ENCODE measurements at regions not wholly inside any gene's neighbourhood (a gene's known extent, or its start where the extent isn't known, plus 50 kb on each side); places are given as distances from the start of the nearest gene placed in this dataset.
"Not testable (repeated sequence)": the region's sequence is repeated elsewhere in the genome, so short reads cannot be mapped to it uniquely, and the experiment has no call there.

- DNase-seq (ENCODE audit: low read depth): no peak
Observed at GRCh38 chr11:80943226-80943625, 1502.4 kb upstream of the TENM4 start.

GRCh38 chr11:80937842-80938241 lies 1497.0 kb upstream of the TENM4 start:
- no peak for DNase-seq (ENCODE audit: low read depth)

GRCh38 chr11:80930038-80930437 lies 1489.2 kb upstream of the TENM4 start:
- DNase-seq (ENCODE audit: low read depth): no peak

GRCh38 chr11:80929031-80929805 lies 1488.4 kb upstream of the TENM4 start:
- DNase-seq (ENCODE audit: low read depth): no peak

- no peak for DNase-seq (ENCODE audit: low read depth)
Observed at GRCh38 chr11:80925321-80925720, 1484.5 kb upstream of the TENM4 start.

GRCh38 chr11:80921310-80921709 lies 1480.5 kb upstream of the TENM4 start:
- not testable (repeated sequence) for DNase-seq (ENCODE audit: low read depth)

- DNase-seq (ENCODE audit: low read depth): no peak
Observed at GRCh38 chr11:80916173-80916798, 1475.5 kb upstream of the TENM4 start.

- no peak for DNase-seq (ENCODE audit: low read depth)
Observed at GRCh38 chr11:80914311-80914710, 1473.5 kb upstream of the TENM4 start.

GRCh38 chr11:80911666-80912065 lies 1470.8 kb upstream of the TENM4 start:
- no peak for DNase-seq (ENCODE audit: low read depth)

- DNase-seq (ENCODE audit: low read depth): no peak
Observed at GRCh38 chr11:80900265-80900664, 1459.4 kb upstream of the TENM4 start.

GRCh38 chr11:80899381-80899780 lies 1458.6 kb upstream of the TENM4 start:
- no peak for DNase-seq (ENCODE audit: low read depth)

- DNase-seq (ENCODE audit: low read depth): no peak
Observed at GRCh38 chr11:80898910-80899309, 1458.1 kb upstream of the TENM4 start.

- DNase-seq (ENCODE audit: low read depth): no peak
Observed at GRCh38 chr11:80886684-80887083, 1445.9 kb upstream of the TENM4 start.

- DNase-seq (ENCODE audit: low read depth): no peak
Observed at GRCh38 chr11:80873310-80873999, 1432.6 kb upstream of the TENM4 start.

- no peak for DNase-seq (ENCODE audit: low read depth)
Observed at GRCh38 chr11:80872116-80872728, 1431.4 kb upstream of the TENM4 start.

GRCh38 chr11:80868831-80869230 lies 1428.0 kb upstream of the TENM4 start:
- no peak for DNase-seq (ENCODE audit: low read depth)

GRCh38 chr11:80862011-80862410 lies 1421.2 kb upstream of the TENM4 start:
- no peak for DNase-seq (ENCODE audit: low read depth)

GRCh38 chr11:80861193-80861592 lies 1420.4 kb upstream of the TENM4 start:
- no peak for DNase-seq (ENCODE audit: low read depth)

- DNase-seq (ENCODE audit: low read depth): no peak
Observed at GRCh38 chr11:80860632-80861031, 1419.8 kb upstream of the TENM4 start.

- no peak for DNase-seq (ENCODE audit: low read depth)
Observed at GRCh38 chr11:80856066-80856465, 1415.2 kb upstream of the TENM4 start.

GRCh38 chr11:80855426-80855825 lies 1414.6 kb upstream of the TENM4 start:
- DNase-seq (ENCODE audit: low read depth): no peak

- no peak for DNase-seq (ENCODE audit: low read depth)
Observed at GRCh38 chr11:80849253-80849652, 1408.4 kb upstream of the TENM4 start.

- DNase-seq (ENCODE audit: low read depth): no peak
Observed at GRCh38 chr11:80846979-80847378, 1406.1 kb upstream of the TENM4 start.
